H9 (cell line): ENCODE measurements at regions not wholly inside any gene's neighbourhood (a gene's known extent, or its start where the extent isn't known, plus 50 kb on each side); places are given as distances from the start of the nearest gene placed in this dataset.

Experiments used
- DNase-seq: peaks from one replicate; pipeline ENCODE4 v3.0.0-alpha.2; 2017
- H2AFZ ChIP-seq: one replicate; pipeline ENCODE4 v1.6.1; 2013; ENCODE audit warnings: mild to moderate bottlenecking, low read length, control low read depth, moderate library complexity
- H2AK5ac ChIP-seq: 2 replicates; pipeline ENCODE4 v1.6.1; 2013; ENCODE audit warnings: low read length, control low read depth, mixed read lengths; ENCODE audit not compliant: insufficient read length
- H2BK120ac ChIP-seq: one replicate; pipeline ENCODE4 v1.6.1; 2013; ENCODE audit warnings: low read depth, mild to moderate bottlenecking, low read length, control low read depth, inconsistent platforms; ENCODE audit not compliant: poor library complexity, severe bottlenecking
- H2BK12ac ChIP-seq: 2 replicates; pipeline ENCODE4 v1.6.1; 2013; ENCODE audit warnings: low read length, control low read depth, mixed read lengths, low read depth; ENCODE audit not compliant: insufficient read length
- H2BK15ac ChIP-seq: 2 replicates; pipeline ENCODE4 v1.6.1; 2013; ENCODE audit warnings: low read depth, low read length, control low read depth
- H2BK20ac ChIP-seq: one replicate; pipeline ENCODE4 v1.6.1; 2013; ENCODE audit warnings: low read depth, mild to moderate bottlenecking, low read length, control low read depth, inconsistent platforms; ENCODE audit not compliant: poor library complexity, severe bottlenecking
- H2BK5ac ChIP-seq: 2 replicates; pipeline ENCODE4 v1.6.1; 2013; ENCODE audit warnings: low read length, control low read depth, mixed read lengths; ENCODE audit not compliant: insufficient read length
- H3K14ac ChIP-seq: 2 replicates; pipeline ENCODE4 v1.6.1; 2013; ENCODE audit warnings: low read length, control low read depth; ENCODE audit not compliant: insufficient read depth
- H3K18ac ChIP-seq: 2 replicates; pipeline ENCODE4 v1.6.1; 2013; ENCODE audit warnings: low read depth, mild to moderate bottlenecking, mixed read lengths, low read length, control low read depth; ENCODE audit not compliant: insufficient read length
- H3K23ac ChIP-seq: 2 replicates; pipeline ENCODE4 v1.6.1; 2013; ENCODE audit warnings: low read length, control low read depth, mixed read lengths, low read depth; ENCODE audit not compliant: insufficient read length
- H3K23me2 ChIP-seq: 2 replicates; pipeline ENCODE4 v1.6.1; 2013; ENCODE audit warnings: low read depth, mild to moderate bottlenecking, mixed read lengths, low read length, control low read depth; ENCODE audit not compliant: insufficient read length, poor library complexity, severe bottlenecking
- H3K27ac ChIP-seq: 2 replicates; pipeline ENCODE4 v1.5.1; 2013; ENCODE audit warnings: low read length, control low read depth, mixed read lengths, low read depth; ENCODE audit not compliant: insufficient read length
- H3K27me3 ChIP-seq: 2 replicates; pipeline ENCODE4 v1.6.1; 2013; ENCODE audit warnings: low read length, control low read depth, inconsistent platforms; ENCODE audit not compliant: insufficient read depth
- H3K4ac ChIP-seq: 2 replicates; pipeline ENCODE4 v1.6.1; 2013; ENCODE audit warnings: low read depth, mild to moderate bottlenecking, control low read depth, inconsistent platforms, low read length, moderate library complexity
- H3K4me1 ChIP-seq: 2 replicates; pipeline ENCODE4 v1.6.1; 2013; ENCODE audit warnings: low read length, control low read depth, inconsistent platforms; ENCODE audit not compliant: insufficient read depth
- H3K4me2 ChIP-seq: 2 replicates; pipeline ENCODE4 v1.6.1; 2013; ENCODE audit warnings: low read length, control low read depth, mixed read lengths; ENCODE audit not compliant: insufficient read length, insufficient read depth
- H3K56ac ChIP-seq: 2 replicates; pipeline ENCODE4 v1.6.1; 2013; ENCODE audit warnings: low read depth, mild to moderate bottlenecking, mixed read lengths, low read length, control low read depth; ENCODE audit not compliant: insufficient read length
- H3K79me1 ChIP-seq: 2 replicates; pipeline ENCODE4 v1.6.1; 2013; ENCODE audit warnings: low read depth, mild to moderate bottlenecking, moderate library complexity, low read length, control low read depth, inconsistent platforms; ENCODE audit not compliant: insufficient read depth, poor library complexity, severe bottlenecking
- H3K79me2 ChIP-seq: 2 replicates; pipeline ENCODE4 v1.6.1; 2013; ENCODE audit warnings: low read length, control low read depth, inconsistent platforms; ENCODE audit not compliant: insufficient read depth
- H3K9ac ChIP-seq: 2 replicates; pipeline ENCODE4 v1.6.1; 2013; ENCODE audit warnings: low read length, control low read depth, mixed read lengths; ENCODE audit not compliant: insufficient read length; ENCODE audit errors: extremely low read depth
- H3K9me3 ChIP-seq: one replicate; pipeline ENCODE4 v1.6.1; 2013; ENCODE audit warnings: low read depth, low read length, inconsistent platforms; ENCODE audit not compliant: control insufficient read depth
- H3T11ph ChIP-seq: one replicate; pipeline ENCODE4 v1.6.1; 2013; ENCODE audit warnings: mild to moderate bottlenecking, low read length, control low read depth, inconsistent platforms
- H4K20me1 ChIP-seq: one replicate; pipeline ENCODE4 v1.6.1; 2013; ENCODE audit not compliant: control insufficient read depth, insufficient read length, insufficient read depth
- H4K5ac ChIP-seq: 2 replicates; pipeline ENCODE4 v1.6.1; 2013; ENCODE audit warnings: low read depth, mild to moderate bottlenecking, mixed read lengths, low read length, control low read depth; ENCODE audit not compliant: insufficient read length
- H4K8ac ChIP-seq: replicated peaks from 2 replicates; pipeline ENCODE4 v1.6.1; 2013; ENCODE audit warnings: low read length, control low read depth, mixed read lengths, low read depth; ENCODE audit not compliant: insufficient read length
- H4K91ac ChIP-seq: 2 replicates; pipeline ENCODE4 v1.6.1; 2013; ENCODE audit warnings: low read depth, mild to moderate bottlenecking, moderate library complexity, mixed read lengths, low read length, control low read depth; ENCODE audit not compliant: insufficient read length
- H3K27ac Mint-ChIP-seq, 3 experiments: 2 replicates in 2 of 3; 3 replicates in 1 of 3; pipeline ENCODE4 v1.8.0; 2020 to 2021; ENCODE audit warnings: mixed read lengths in 3 of 3, mild to moderate bottlenecking in 1 of 3, moderate library complexity in 1 of 3
- H3K27me3 Mint-ChIP-seq: 2 replicates; pipeline ENCODE4 v1.8.0; 2021; ENCODE audit warnings: low read depth, mild to moderate bottlenecking, moderate library complexity, mixed read lengths
- H3K36me3 Mint-ChIP-seq, 3 experiments: 2 replicates in 2 of 3; 3 replicates in 1 of 3; pipeline ENCODE4 v1.8.0; 2020 to 2021; ENCODE audit warnings: low read depth in 3 of 3, mixed read lengths in 3 of 3; ENCODE audit not compliant: insufficient read depth in 1 of 3
- H3K4me1 Mint-ChIP-seq, 2 experiments: 2 replicates each; pipeline ENCODE4 v1.8.0; 2020; ENCODE audit warnings: mixed read lengths in 2 of 2
- H3K4me3 Mint-ChIP-seq, 2 experiments: 2 replicates in 1 of 2; 3 replicates in 1 of 2; pipeline ENCODE4 v1.8.0; 2020 to 2021; ENCODE audit warnings: mild to moderate bottlenecking in 2 of 2, mixed read lengths in 2 of 2, moderate library complexity in 1 of 2
- H3K9me3 Mint-ChIP-seq, 2 experiments: 2 replicates in 1 of 2; 3 replicates in 1 of 2; pipeline ENCODE4 v1.8.0; 2020; ENCODE audit warnings: mild to moderate bottlenecking in 2 of 2, mixed read lengths in 2 of 2, moderate library complexity in 1 of 2
- CTCF ChIP-seq: fragments of 200-600 bp; sonication (generic); conservative IDR thresholded peaks from 3 replicates; pipeline ENCODE4 v1.8.0; 2021; ENCODE audit warnings: antibody characterized with exemption, mild to moderate bottlenecking
- WGBS: extraction: QIAGEN DNeasy Blood & Tissue Kit; methylation state at CpG from one replicate; pipeline ENCODE4 v1.1.7; 2013; ENCODE audit warnings: missing lambda C conversion rate, low lambda C conversion rate, mixed read lengths; ENCODE audit not compliant: insufficient read length; ENCODE audit errors: extremely low coverage; 5-methylcytosine and 5-hydroxymethylcytosine counted together

GRCh38 chrX:21181232-21181853 is 192.9 kb upstream of the CNKSR2 start:
- Mint-ChIP-seq H3K4me1 (peaks cover 5% of the 10 kb centered on the region in 2 experiments; a peak in 2 of 4 replicates), H3K36me3 (no peaks in the 10 kb centered on the region; a peak in 2 of 7 replicates), H3K27ac (no peak overlapping the region), H3K9me3 (peaks cover 0 to 24% of the 10 kb centered on the region in 2 experiments; a peak in 3 of 5 replicates), H3K27me3 (no peaks in the 10 kb centered on the region), H3K4me3 (no peak overlapping the region)
- Histone ChIP-seq H4K91ac (no peak overlapping the region), H2AK5ac (no peak overlapping the region), H2AFZ (no peak overlapping the region), H4K8ac (no peak overlapping the region), H2BK12ac (no peak overlapping the region), H2BK5ac (no peak overlapping the region), H3K23me2 (no peaks in the 10 kb centered on the region), H4K20me1 (no peaks in the 10 kb centered on the region), H4K5ac (no peak overlapping the region), H3K79me2 (no peaks in the 10 kb centered on the region), H2BK15ac (no peak overlapping the region), H3K4me2 (no peak overlapping the region), H3K9ac (no peak overlapping the region), H2BK20ac (no peak overlapping the region), H3K27me3 (no peaks in the 10 kb centered on the region), H3K56ac (no peak overlapping the region), H3K27ac (no peak overlapping the region), H3K14ac (no peak overlapping the region), H3K79me1 (no peaks in the 10 kb centered on the region), H3K9me3 (peaks cover 37% of the 10 kb centered on the region), H3K4ac (no peak overlapping the region), H3K23ac (no peak overlapping the region), H2BK120ac (no peak overlapping the region), H3T11ph (no peak overlapping the region), H3K18ac (no peak overlapping the region), H3K4me1 (no peaks in the 10 kb centered on the region)
- no CpG with 5 or more reads among the region's 2 CpGs for WGBS
- DNase-seq, result no peak
- TF ChIP-seq CTCF, result no peak
